ENCODE measurements at regions not wholly inside any gene's neighbourhood (a gene's known extent, or its start where the extent isn't known, plus 50 kb on each side); places are given as distances from the start of the nearest gene placed in this dataset.

DNA sequence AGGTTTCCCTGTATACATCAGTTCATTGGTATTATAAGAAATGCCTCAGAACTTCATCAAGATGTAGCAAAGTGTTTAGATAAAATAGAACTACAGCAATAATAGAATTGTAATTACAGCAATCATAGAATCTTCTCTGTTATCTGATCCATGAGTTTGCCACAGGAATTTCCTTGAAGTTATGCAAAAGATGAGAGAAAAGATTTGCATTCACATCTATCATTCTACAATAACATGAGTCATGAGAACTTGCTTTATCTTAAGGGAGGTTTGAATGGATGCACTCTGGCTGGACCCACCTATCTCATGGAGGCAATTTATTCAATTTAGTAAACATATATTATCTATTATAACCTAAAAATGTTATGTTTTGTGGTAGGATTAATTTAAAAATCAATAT, 329.8 kb upstream of the EPHA7 start:
- TF ChIP-seq PPARA (CRISPR knock-in tag; IDR thresholded peaks at IDR 0.05; ENCODE audit: borderline replicate concordance): no peak
- TF ChIP-seq TCF4 (CRISPR knock-in tag; IDR thresholded peaks at IDR 0.05; ENCODE audit: borderline replicate concordance): no peak
- no peak for TF ChIP-seq ZFP30 (CRISPR knock-in tag; IDR thresholded peaks at IDR 0.05)
- TF ChIP-seq ZNF70 (CRISPR knock-in tag; IDR thresholded peaks at IDR 0.05): no peak
- no peak for TF ChIP-seq ARNTL (CRISPR knock-in tag; IDR thresholded peaks at IDR 0.05; ENCODE audit: borderline replicate concordance, low read depth)
- no peak for TF ChIP-seq TOX (CRISPR knock-in tag; IDR thresholded peaks at IDR 0.05; ENCODE audit: borderline replicate concordance)
- no peak for TF ChIP-seq ZFP3 (CRISPR knock-in tag; IDR thresholded peaks at IDR 0.05)

Measured in SK-N-SH treated with all-trans-retinoic acid at 6 μM for 48 hours (cell line).